Astrocyte (in vitro differentiated cells and primary cell): ENCODE measurements at regions not wholly inside any gene's neighbourhood (a gene's known extent, or its start where the extent isn't known, plus 50 kb on each side); places are given as distances from the start of the nearest gene placed in this dataset.

Experiments
- CTCF ChIP-seq: IDR thresholded peaks from 2 replicates; pipeline ENCODE4 v1.5.1; 2011; ENCODE audit warnings: low read depth, mild to moderate bottlenecking, inconsistent platforms, low read length, moderate library complexity; ENCODE audit not compliant: insufficient read depth
- EZH2 ChIP-seq: IDR thresholded peaks from 2 replicates; pipeline ENCODE4 v1.6.1; 2012; ENCODE audit warnings: mild to moderate bottlenecking, low read length, inconsistent platforms; ENCODE audit not compliant: insufficient read depth

- TF ChIP-seq CTCF, result no peak
- no peak for TF ChIP-seq EZH2
Observed at GRCh38 chr4:19659101-19659500, 592.6 kb upstream of the SLIT2 start.
